Amniotic epithelial cell (primary cell): ENCODE measurements at regions not wholly inside any gene's neighbourhood (a gene's known extent, or its start where the extent isn't known, plus 50 kb on each side); places are given as distances from the start of the nearest gene placed in this dataset.

Source experiments
- DNase-seq: peaks from one replicate; pipeline ENCODE4 v3.0.0-alpha.2; 2010; ENCODE audit warnings: low read depth

DNA sequence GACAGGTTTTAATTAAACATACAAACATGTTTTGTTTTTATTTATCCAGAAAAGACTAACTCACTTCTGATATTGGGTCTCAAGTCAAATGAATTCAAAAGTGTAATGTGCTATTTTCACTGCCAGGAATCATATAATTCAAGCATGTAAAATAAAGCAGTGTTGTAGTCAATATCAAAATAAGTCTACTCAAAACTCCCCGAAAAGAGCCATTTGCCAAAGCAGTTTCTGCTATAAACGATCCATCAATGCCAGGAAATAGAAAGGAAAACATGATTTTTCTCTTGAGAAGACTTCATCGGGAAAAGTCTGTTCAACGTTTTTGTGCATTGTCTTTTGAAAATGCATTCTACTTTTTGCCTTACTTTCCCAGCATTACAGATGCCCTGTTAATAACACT, 633.3 kb downstream of the FAT4 start:
- no peak for DNase-seq

GRCh38 chr4:125951261-125951887, 636.6 kb downstream of the FAT4 start:
- DNase-seq, result no peak

GRCh38 chr4:125952631-125953030, 637.9 kb downstream of the FAT4 start:
- no peak for DNase-seq

DNA sequence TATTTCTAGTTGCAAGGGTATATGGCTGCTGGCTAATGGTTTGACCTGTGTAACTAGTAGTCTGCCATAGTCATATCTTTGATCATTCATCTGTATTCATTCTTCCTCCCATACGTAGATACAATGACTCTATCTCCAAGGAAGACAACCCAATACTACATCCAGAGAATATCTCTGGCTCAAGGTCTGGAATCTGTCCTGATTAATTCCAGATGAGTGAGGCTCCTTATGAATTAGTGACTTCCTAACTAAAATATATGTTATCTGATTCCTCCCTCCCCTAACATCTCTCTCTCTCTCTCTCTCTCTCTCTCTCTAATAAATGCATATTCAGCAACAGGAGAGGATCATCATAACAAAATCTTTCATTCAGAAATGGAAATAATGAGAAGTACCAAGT, 641.5 kb downstream of the FAT4 start:
- DNase-seq, result no peak

DNA sequence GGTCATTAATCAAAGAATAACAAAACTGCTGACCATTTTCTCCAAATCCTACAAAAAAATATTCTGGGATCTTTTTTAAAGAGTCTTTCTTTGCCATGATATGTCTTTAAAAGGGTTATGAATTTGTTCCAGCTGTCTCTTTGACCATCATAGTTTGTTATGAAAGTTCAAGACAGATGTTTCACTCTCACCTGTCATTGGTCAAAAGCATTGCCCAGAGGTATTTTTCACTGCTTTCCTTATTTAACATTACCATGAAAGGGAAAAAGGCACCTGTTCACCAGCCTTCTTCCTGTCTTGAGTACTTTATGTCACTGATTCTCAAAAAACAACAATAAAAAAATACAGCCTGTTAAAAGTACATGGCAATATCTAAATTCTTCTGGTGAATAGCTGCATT, 643.8 kb downstream of the FAT4 start:
- no peak for DNase-seq

DNA sequence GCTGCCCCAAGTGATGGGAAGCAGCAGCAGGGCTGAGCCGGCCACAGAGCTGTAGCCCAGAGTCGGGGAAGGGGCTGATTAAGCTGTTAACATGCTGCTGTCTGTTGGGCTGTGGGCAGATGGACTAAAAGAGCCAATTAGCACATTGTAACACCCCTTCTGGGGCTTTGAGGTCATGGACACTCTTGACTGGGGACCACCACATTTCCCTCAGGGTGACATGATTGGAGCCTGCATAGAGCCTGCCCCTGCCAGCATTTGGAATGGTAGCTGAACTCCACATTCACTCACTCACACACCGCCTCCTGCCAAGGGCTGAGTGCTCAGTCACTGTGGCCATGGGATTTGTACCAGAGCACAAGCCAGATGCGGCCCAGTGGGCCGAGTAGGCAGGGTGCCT, 646.9 kb downstream of the FAT4 start:
- no peak for DNase-seq

- DNase-seq, result no peak
Measured at GRCh38 chr4:125975861-125976397, 661.2 kb downstream of the FAT4 start.

DNA sequence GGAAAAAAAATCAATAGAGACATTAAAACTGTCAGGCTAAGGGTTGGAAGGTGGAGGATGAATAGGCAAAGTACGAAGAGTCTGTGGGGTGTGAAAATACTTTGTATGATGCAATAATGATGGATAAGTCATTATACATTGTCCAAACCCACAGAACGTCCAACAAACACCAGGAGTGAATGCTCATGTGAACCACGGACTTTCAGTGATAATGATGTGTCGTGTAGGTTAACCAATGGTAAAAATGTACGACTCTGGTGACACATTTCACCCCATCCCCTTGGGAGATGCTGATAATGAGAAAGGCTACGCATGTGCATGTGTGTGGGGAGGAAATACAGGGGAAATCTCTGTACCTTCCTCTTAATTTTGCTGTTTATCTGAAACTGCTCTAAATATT, 665.2 kb downstream of the FAT4 start:
- DNase-seq, result peak; percentile 44

DNA sequence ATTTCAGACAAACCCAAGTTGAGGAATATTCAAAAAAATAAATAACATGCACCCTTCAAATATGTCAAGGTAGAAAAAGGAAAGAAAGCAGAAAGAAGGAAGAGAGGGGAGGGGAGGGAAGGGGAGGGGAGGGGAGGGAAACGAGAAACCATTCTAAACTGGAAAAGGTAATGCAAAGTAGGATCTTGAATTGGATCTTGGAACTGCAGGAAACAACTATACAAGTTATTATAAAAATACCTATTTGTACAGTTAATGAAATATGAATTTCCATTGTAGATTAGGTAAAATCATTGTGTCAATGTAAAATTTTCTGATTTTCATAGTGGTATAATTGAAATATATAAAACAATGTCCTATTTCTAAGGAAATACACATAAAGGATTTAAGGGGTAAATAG, 668.4 kb downstream of the FAT4 start:
- DNase-seq, result no peak

DNA sequence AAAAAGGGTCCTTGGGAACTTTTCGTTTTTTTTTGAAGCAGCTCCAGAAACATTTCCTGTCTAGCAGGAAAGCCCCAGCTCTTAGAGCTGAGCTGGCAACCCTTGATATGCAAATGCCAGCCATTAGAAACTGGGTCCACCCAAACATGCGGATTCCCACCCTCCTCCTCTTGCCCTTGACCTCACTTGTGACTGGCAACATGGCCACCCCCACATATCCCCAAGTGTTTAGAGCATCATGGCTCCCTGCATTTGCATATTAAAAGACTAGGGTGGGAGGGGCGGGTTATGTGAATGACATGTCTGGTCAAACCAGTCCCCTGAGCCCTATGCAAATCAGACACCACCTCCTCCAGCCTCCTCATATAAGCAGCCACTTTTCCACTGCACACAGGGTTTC, 671.1 kb downstream of the FAT4 start:
- peak; percentile 1 for DNase-seq

GRCh38 chr4:125986307-125986706, 671.6 kb downstream of the FAT4 start:
- no peak for DNase-seq

DNA sequence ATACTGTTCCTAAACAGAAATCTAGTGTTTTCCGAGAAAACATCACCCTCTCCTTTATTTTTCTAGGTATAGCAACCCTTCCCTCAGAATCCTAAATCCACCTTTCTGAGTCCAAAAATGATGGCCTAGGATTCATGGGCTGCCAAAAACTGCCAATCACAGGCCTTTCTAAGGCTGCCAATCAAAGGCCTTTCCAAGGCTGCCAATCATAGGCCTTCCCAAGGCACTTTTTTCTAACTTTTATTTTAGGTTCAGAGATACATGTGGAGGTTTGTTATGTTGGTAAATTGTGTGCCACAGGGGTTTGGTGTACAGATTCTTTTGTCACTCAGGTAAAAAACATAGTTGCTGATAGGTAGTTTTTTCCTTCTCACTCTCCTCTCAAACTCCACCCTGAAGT, 673.7 kb downstream of the FAT4 start:
- no peak for DNase-seq

DNA sequence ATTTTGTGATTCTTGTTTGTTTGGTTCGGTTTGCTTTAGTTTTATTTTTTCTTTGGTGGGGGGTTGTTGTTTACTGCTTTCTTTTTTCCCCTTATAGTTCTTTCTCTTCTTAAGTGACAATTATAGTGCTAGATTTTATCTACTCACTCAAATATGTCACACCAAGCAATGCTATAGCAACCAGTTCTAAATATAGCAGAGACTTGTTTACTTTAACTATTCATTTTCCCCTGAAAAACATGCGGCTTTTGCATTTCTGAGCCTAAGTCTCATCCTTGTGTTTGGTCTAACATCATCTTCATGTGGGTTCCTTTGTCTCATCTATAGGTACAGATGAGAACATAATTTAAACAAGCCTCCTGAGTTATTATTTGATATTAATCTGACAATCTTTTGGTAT, 676.6 kb downstream of the FAT4 start:
- DNase-seq, result no peak

- DNase-seq, result no peak
Measured at GRCh38 chr4:125992891-125993290, 678.1 kb downstream of the FAT4 start.

DNA sequence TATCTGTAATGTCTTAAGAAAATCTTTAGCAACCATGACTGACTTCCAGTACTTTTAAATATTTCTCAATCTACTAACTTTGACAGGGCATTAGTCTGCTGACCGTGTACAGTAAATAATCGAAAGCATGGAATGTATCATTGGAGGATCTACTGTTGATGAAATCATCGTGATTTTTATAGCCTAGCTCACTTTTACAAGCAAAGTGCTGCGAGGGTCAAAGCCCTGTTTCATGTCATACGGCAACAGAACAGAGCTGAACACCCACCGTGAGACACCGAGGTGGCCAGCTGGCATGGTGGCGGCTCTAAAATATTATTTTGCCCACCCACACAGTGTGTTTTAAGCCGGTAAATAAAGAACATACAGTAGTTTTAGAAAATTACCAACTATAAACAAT, 679.3 kb downstream of the FAT4 start:
- peak; percentile 1 for DNase-seq

- no peak for DNase-seq
Measured at GRCh38 chr4:125994430-125994829, 679.7 kb downstream of the FAT4 start.

DNA sequence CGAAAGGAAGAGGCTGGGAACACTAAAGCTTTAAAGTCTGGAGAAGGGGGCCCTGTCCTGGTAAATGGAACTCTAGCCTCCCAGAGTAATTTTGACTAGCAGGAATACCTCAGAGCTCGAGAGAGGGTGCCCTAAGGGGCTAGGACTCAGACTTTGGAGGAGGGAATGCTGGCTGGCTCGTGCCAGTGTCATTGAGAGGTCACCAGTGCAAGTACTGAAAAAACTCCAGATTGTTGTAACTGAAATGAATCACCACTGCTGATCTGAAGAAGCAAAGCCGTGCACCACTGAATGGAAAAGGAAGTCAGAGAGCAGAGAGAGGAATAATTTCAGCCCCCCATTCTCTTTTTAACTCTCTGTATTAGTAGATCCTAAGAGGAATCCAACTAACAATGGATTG, 690.2 kb downstream of the FAT4 start:
- DNase-seq, result peak; percentile 56

DNA sequence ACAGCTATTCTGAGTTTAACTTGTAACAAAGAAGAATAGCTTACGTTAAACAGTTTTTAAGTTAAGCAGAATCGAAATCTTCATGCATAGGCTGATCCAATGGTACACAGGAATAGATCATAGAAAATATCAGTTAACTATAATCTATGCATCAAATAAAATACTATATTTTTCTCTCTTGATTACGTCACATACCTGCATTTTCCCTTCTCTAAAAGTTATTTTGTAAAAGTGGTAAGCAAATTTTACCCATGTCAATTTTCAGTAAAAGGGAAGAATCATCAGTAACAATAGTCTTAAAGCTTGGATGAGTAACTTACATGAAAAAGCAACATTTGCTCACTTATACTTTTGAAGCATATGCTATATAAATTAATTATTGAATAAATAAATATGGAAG, 692.4 kb downstream of the FAT4 start:
- no peak for DNase-seq

DNA sequence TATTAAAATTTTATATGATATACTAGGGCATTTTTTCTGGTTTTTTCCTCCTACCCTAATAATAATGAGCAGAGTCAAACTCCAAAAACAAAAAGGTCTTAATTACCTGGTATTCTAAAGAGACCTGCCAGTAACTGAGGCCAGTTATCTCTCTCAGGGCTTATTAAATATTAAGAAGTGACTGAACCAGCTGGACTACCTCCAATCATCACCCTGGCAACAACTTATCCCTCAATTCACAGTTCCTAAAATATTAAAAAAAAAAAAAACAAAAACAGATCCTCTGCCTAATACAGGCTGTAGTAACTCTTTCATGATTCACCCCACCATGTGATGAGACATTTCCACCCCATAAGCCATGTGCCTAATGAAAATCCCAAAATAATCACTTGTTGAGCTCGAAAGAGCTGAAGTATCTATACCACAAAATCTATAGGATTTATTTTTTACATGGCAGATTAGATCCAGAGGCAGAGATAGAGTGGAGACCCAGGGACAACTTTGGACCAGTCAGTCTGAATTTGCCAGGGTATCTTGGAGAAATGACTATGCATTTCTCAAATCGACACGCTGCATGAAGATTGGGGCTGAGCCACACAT, 698.0 kb downstream of the FAT4 start:
- DNase-seq, result no peak

GRCh38 chr4:126018274-126018673, 703.5 kb downstream of the FAT4 start:
- DNase-seq, result no peak

- no peak for DNase-seq
Measured at GRCh38 chr4:126023896-126024295, 709.1 kb downstream of the FAT4 start.

DNA sequence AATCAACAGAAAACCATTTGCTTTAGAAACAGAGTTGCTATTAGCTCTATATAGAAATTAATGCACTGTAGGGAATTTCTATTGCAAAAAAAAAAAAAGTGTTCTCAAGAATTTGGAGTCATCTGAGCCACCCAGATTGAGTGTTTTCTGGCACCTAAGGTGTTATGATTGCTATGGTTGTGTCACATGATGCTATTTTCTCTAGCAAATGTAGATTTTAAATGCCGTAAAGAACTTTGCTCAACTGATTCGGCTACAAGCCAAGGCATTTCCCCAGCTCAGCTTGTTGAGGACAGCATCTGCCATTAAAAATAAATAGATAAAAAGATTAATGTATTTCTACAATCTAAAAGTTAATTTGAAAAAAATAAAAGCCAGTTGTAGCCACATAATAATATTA, 712.8 kb downstream of the FAT4 start:
- no peak for DNase-seq

DNA sequence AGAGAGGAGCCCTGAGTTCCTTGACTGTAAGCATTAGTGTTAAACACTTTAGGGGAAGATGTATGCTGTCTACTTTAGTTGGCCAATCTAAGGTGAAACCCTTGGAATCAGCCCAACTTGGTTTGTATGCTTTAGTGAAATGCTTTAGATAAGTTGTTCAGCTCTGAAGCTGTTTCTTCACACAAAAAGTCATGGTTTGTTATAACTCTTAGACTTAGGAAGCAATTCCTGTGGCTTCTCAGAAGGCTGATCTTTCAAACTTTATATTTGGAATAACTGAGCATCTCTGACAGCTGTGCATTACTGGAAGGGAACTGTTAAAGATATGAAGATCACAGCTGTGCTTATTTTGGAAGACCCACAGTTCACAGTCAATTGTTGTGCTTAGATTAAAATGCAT, 714.1 kb downstream of the FAT4 start:
- DNase-seq, result peak; percentile 24

DNA sequence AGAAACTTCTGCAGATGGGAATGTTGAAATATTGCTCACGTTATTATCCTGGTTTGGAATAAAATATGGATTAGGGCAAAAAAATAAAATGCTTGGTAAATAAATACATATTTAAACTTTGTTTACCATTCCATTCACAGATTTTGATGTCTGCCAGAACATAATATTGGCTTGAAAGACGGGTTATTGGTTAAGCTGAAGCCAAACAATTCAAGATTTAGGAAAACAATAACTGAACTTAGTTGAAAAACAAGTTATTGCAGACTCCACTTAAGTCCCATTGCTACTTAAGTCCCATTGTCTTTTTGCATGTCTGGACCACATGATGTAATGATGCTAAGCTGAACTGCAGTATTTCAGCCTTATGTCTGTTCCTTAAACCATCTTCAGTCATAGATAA, 722.5 kb downstream of the FAT4 start:
- no peak for DNase-seq
